ENCODE measurements at regions not wholly inside any gene's neighbourhood (a gene's known extent, or its start where the extent isn't known, plus 50 kb on each side); places are given as distances from the start of the nearest gene placed in this dataset.
A peak's percentile ranks its signal among the peaks of the same experiment; 100 is the strongest.
"Not testable (repeated sequence)": the region's sequence is repeated elsewhere in the genome, so short reads cannot be mapped to it uniquely, and the experiment has no call there.

- DNase-seq: no peak
These were observed 128.6 kb upstream of the PTPRZ1 start for GRCh38 chr7:121744319-121744718.

GRCh38 chr7:121741896-121742295 lies 131.1 kb upstream of the PTPRZ1 start:
- DNase-seq: no peak

GRCh38 chr7:121739465-121739864 lies 133.5 kb upstream of the PTPRZ1 start:
- DNase-seq: no peak

GRCh38 chr7:121730869-121731268 lies 142.1 kb upstream of the PTPRZ1 start:
- DNase-seq: no peak

GRCh38 chr7:121714559-121715303 lies 158.2 kb upstream of the PTPRZ1 start:
- no peak for DNase-seq

GRCh38 chr7:121712961-121713360 lies 160.0 kb upstream of the PTPRZ1 start:
- peak; percentile 22 to 62 for DNase-seq

- DNase-seq: no peak
These were observed 175.1 kb upstream of the PTPRZ1 start for GRCh38 chr7:121697731-121698316.

GRCh38 chr7:121696954-121697353 lies 176.0 kb upstream of the PTPRZ1 start:
- no peak for DNase-seq

- no peak for DNase-seq
These were observed 183.2 kb upstream of the PTPRZ1 start for GRCh38 chr7:121689749-121690148.

GRCh38 chr7:121681700-121682099 lies 191.3 kb upstream of the PTPRZ1 start:
- no peak for DNase-seq

- no peak for DNase-seq
These were observed 196.8 kb upstream of the PTPRZ1 start for GRCh38 chr7:121676168-121676567.

GRCh38 chr7:121674455-121674854 lies 198.5 kb upstream of the PTPRZ1 start:
- DNase-seq: not testable (repeated sequence)

- no peak for DNase-seq
These were observed 203.8 kb upstream of the PTPRZ1 start for GRCh38 chr7:121669144-121669543.

GRCh38 chr7:121666306-121666705 lies 206.7 kb upstream of the PTPRZ1 start:
- no peak for DNase-seq

- DNase-seq: no peak
These were observed 229.6 kb upstream of the PTPRZ1 start for GRCh38 chr7:121643320-121643719.

GRCh38 chr7:121639705-121640104 lies 233.3 kb upstream of the PTPRZ1 start:
- DNase-seq: no peak

- DNase-seq: no peak
These were observed 234.7 kb upstream of the PTPRZ1 start for GRCh38 chr7:121638286-121638685.

GRCh38 chr7:121634356-121634755 lies 238.2 kb upstream of the FAM3C start:
- DNase-seq: no peak

- no peak for DNase-seq
These were observed 237.1 kb upstream of the FAM3C start for GRCh38 chr7:121633186-121633585.

- no peak for DNase-seq
These were observed 228.8 kb upstream of the FAM3C start for GRCh38 chr7:121624958-121625357.

GRCh38 chr7:121623130-121623872 lies 227.2 kb upstream of the FAM3C start:
- no peak for DNase-seq

- no peak for DNase-seq
These were observed 225.8 kb upstream of the FAM3C start for GRCh38 chr7:121621937-121622336.

- DNase-seq: no peak
These were observed 225.0 kb upstream of the FAM3C start for GRCh38 chr7:121620953-121621606.

- DNase-seq: no peak
These were observed 224.1 kb upstream of the FAM3C start for GRCh38 chr7:121620206-121620605.

Data from NCI-H187 (cell line).